Upper lobe of left lung (tissue), 4 donors: ENCODE measurements at regions not wholly inside any gene's neighbourhood (a gene's known extent, or its start where the extent isn't known, plus 50 kb on each side); places are given as distances from the start of the nearest gene placed in this dataset.

Experiments
- CTCF ChIP-seq, 6 experiments: fragments of 450-650 bp in 4 of 6; fragments of 200-600 bp in 2 of 6; sonication (generic) in 2 of 6; IDR thresholded peaks; one replicate each; pipeline ENCODE4 v1.5.1; 2016 to 2019; ENCODE audit warnings: antibody characterized with exemption in 6 of 6
- POLR2A ChIP-seq, 4 donors: fragments of 450-650 bp; IDR thresholded peaks; one replicate each; pipeline ENCODE4 v1.5.1; 2016 to 2017; ENCODE audit warnings: antibody characterized with exemption in 4 of 4, mild to moderate bottlenecking in 2 of 4

GRCh38 chr2:164143183-164143930 is 407.5 kb upstream of the FIGN start:
- TF ChIP-seq CTCF (IDR thresholded peaks at IDR 0.05) (no peak), POLR2A (IDR thresholded peaks at IDR 0.05) (no peak)
